B cell (primary cell): ENCODE measurements at regions not wholly inside any gene's neighbourhood (a gene's known extent, or its start where the extent isn't known, plus 50 kb on each side); places are given as distances from the start of the nearest gene placed in this dataset.

ENCODE experiments used
- CTCF ChIP-seq: fragments of 200-600 bp; IDR thresholded peaks from one replicate; pipeline ENCODE4 v1.8.0; 2022; ENCODE audit warnings: antibody characterized with exemption, mild to moderate bottlenecking
- EZH2 ChIP-seq: IDR thresholded peaks from 2 replicates; pipeline ENCODE4 v1.6.1; 2012; ENCODE audit warnings: borderline replicate concordance, low read depth, mild to moderate bottlenecking, moderate library complexity, low read length; ENCODE audit not compliant: insufficient read depth, poor library complexity, severe bottlenecking

- TF ChIP-seq CTCF (no peak), EZH2 (no peak)
Measured at GRCh38 chr20:60760256-60761000, 491.6 kb upstream of the CDH4 start.
